NCI-H146 treated with DMSO at 0.1 percent for 48 hours (cell line): ENCODE measurements at regions not wholly inside any gene's neighbourhood (a gene's known extent, or its start where the extent isn't known, plus 50 kb on each side); places are given as distances from the start of the nearest gene placed in this dataset.

Source experiments
- DNase-seq: peaks from one replicate; lab custom pipeline; 2025; ENCODE audit not compliant: unreplicated experiment; lab: John Stamatoyannopoulos, UW

GRCh38 chr2:156165742-156166141, 166.8 kb downstream of the NR4A2 start:
- no peak for DNase-seq

GRCh38 chr2:156164091-156164720, 168.3 kb downstream of the NR4A2 start:
- no peak for DNase-seq

- peak; percentile 29 for DNase-seq
These were observed 173.7 kb downstream of the NR4A2 start for GRCh38 chr2:156158808-156159207.

- DNase-seq: peak; percentile 9
These were observed 174.9 kb downstream of the NR4A2 start for GRCh38 chr2:156157670-156158069.

DNA sequence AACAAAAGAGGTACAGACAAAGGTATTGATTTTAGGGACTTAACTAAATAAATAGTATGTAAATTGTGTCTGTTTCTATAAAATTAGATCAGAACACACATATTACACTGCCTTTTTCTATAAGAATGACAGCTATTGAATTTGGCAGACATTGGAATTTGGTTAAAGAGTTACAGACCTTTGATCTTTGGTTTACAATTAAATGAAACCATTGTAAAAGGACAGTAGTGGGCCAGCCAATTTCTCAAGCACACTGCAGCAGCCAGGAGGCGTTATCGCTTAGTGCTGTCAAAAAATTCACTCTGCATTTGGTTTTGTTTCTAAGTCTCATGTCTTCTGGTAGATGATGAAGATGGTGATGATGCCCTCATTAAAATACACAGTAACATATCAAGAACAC, 175.9 kb downstream of the NR4A2 start:
- DNase-seq: no peak

GRCh38 chr2:156155319-156155718, 177.2 kb downstream of the NR4A2 start:
- DNase-seq: no peak

GRCh38 chr2:156151351-156151750, 181.2 kb downstream of the NR4A2 start:
- no peak for DNase-seq

DNA sequence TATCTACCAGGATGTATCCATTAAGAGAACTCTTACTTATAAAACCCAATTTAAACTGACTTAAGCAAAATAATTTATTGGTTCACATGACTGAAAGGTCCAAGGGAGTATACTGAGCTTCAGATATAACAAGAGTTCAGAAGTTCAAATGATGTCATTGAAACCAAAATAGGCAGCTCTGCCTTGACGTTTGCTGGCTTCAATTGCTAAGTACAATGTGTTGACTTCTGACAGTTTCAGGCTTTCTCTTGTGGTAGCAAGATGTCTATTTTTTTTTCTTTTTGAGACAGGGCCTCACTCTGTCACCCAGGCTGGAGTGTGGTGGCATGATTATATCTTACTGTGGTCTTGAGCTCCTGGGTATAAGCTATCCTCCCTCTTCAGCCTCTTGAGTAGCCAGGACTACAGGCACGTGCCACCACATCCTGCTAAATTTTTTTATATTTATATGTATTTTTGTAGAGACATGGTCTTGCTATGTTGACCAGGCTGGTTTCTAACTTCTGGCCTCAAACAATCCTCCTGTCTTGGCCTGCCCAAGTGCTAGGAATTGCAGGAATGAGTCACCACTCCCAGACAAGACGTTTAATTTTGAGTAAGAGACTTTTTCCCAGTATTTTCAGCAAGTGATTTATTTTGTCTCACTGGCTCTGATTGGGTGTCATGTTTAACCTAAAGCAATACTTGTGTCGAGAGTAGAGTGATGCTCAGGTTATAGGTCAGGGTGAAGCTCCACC, 184.8 kb downstream of the NR4A2 start:
- DNase-seq: no peak

- DNase-seq: no peak
These were observed 186.5 kb downstream of the NR4A2 start for GRCh38 chr2:156145976-156146375.

DNA sequence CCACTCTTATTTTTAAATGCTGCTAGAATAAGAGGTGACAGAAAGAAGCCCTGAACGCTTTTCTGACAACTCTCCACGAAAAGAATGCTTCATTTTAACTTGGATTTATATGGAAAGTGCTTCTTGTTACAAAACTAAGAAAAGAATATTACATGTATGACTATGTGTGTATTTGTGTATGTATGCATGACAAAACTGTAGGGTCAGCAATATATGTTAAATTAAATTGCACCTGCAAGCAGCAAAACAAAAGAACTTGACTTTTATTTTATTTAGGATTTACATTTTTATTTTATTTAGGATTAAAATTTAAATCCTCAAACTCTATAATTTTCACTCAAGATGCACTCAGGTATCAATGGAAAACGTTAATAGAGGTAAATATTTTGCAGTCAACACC, 187.1 kb downstream of the NR4A2 start:
- DNase-seq: no peak

DNA sequence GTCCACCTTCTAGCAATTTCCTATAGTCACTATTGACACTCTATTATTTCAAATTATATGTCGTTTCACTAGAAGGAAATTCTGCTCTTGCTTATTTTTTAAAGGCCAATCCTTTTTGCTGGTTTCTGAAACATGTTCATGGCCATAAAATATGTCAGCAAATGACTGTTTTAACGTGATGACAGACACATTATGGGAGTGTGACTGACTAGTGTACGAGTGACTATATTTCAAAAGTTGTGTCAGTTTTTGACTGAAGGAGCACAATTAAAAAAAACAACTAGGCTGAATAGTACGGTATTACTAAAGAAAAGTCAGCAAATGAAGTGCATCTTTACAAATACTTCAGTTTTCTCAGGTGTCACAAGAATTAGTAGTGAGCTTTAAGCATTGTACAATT, 196.0 kb downstream of the NR4A2 start:
- no peak for DNase-seq

DNA sequence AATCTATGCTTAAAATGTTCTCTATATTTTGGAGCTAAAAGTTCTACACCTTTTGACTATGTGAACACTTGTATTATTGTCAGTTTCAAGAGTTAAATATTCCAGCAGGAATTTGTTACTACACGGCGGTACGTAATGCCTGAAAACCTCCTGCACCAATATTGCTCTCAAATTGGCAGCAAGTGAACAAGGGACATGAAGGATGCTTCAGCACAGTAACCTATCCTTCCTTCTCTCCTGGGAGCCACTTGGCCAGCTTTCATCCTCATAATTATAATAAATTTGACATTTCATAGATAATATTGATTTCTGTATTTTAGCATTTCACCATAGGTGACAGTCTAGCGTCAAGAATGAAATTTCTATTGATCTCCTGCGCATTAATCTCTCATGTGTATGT, 197.6 kb downstream of the NR4A2 start:
- DNase-seq: no peak

DNA sequence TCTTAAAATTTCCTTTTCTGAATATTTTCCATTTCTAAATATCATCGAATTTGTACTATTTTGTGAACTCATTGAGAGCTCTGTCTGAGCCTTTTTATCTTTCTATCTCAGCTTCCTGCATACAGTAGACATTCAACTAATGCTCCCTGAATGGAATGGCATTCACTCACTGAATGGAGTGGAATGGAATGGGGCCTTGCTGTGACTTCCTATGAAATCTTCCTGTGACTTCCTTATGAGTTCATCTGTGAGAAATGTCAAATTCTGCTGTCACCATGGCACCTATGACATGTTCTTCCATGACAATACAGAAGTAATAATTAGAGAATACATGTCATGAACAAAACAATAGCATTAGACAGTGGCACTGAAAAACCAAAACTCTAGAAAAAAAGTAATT, 199.6 kb downstream of the NR4A2 start:
- no peak for DNase-seq

DNA sequence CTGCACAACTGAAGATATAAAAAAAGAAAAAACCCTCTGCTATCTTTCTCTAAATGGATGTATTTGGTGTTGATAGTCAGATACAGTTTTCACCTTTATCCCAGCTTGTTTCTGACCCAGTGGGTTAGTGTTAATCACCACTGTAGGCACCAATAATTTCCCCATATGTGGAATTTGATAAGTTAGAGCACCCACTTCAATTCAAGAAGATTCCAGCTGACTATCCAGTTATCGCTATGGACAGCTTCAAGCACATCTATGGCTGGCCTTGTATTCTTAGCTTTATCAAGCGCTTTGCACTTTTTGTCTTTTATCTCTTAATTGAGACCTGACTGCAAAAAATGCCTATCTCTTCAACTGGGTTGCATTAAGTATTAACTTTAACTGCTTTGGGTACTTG, 200.4 kb downstream of the NR4A2 start:
- no peak for DNase-seq

DNA sequence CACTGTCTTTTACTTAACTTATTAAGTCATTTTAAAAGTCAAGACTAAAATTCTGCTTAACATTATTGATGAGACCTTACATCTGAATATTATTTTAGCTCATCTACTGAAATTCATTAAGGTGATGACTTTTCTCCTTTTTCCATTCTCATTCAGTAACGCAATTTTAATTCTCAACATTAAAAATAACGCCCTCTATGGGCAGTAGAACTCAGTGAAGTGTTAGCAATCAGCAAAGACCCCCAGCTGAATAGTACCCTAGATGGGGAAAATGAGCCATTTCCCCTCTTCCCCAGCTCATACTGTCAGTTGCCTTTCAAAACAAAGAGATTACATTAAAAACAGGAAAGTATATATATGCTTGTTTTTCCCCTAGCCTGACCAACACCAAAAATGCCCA, 203.3 kb downstream of the NR4A2 start:
- no peak for DNase-seq

GRCh38 chr2:156125018-156125417, 207.5 kb downstream of the NR4A2 start:
- DNase-seq: no peak

DNA sequence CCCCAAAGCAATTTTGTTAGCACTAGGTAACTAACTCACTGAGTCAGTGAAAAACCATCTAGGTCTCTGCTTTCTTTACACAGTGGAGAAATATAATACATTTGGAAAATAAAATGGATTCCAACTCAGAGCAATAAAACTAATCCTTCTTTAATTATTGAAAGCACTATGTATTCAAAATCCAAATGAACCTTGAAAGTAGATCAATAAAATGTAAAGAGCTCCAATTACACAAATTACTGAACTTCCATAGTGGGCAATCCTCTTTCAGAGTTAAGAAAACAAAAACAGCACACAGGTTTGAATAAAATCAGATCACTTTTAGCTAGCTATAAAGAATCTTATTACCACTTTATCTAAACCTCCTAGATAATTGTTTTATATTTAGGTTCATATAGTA, 208.1 kb downstream of the NR4A2 start:
- peak; percentile 12 for DNase-seq

- no peak for DNase-seq
These were observed 213.6 kb downstream of the NR4A2 start for GRCh38 chr2:156118753-156119416.

DNA sequence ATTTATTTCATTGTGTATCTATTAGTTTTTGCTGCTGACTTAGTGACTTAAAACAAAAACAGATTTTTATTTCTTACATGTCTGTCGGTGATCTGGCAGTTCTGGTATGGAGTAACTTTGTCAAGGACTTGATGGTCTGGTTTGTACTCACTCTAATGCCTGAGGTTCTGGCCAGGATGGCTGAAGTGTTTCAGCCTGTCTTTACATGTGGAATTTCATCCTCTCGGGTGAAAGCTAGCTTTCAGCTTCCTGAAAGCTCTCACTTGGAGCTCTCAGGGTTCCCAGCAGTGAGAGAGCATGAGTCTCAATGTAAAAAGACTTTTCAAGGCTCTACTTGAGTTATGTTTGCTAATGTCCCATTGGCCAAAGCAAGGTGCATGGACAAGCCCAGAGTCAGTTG, 216.4 kb downstream of the NR4A2 start:
- no peak for DNase-seq

DNA sequence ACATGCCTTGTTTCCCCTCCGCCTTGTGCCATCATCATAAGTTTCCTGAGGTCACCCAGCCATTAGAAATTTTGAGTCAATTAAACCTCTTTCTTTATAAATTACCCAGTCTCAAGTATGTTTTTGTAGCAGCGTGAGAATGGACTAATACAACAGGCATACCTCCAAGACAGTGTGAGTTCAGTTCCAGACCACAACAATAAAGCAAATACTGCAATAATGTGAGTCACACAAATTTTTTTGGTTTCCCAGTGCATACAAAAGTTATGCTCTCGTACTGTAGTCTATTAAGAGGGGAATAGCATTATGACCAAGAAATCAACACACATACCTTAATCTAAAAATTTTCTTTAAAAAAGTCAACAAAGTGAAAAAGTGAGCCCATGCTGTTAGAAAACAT, 217.2 kb downstream of the NR4A2 start:
- DNase-seq: no peak

DNA sequence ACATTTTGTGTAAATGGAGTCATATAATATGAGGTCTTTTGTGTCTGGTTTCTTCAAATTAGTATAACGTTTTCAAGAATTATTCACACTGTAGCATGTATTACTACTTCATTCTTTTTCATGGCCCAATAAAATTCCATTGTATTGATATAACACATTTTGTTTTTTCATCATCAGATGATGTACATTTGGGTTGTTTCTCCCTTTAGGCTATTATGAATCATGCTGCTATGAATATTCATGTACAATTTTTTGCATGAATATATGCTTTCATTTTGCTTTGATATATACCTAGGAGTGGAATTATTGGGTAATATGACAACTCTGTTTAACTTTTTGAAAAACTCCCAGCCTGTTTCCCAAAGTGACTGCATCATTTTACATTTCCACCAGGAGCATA, 220.2 kb downstream of the NR4A2 start:
- DNase-seq: no peak

GRCh38 chr2:156110890-156111289, 221.6 kb downstream of the NR4A2 start:
- no peak for DNase-seq
